Upper lobe of left lung (tissue), 4 donors: ENCODE measurements at regions not wholly inside any gene's neighbourhood (a gene's known extent, or its start where the extent isn't known, plus 50 kb on each side); places are given as distances from the start of the nearest gene placed in this dataset.

Experiments used
- EP300 ChIP-seq, 4 donors: sonication (generic); formaldehyde crosslinking; IDR thresholded peaks; one replicate each; pipeline ENCODE4 v1.5.1; 2017; ENCODE audit warnings: antibody characterized with exemption in 4 of 4, control low read depth in 2 of 4
- POLR2A ChIP-seq, 4 donors: fragments of 450-650 bp; IDR thresholded peaks; one replicate each; pipeline ENCODE4 v1.5.1; 2016 to 2017; ENCODE audit warnings: antibody characterized with exemption in 4 of 4, mild to moderate bottlenecking in 2 of 4
- TF ChIP-seq, protein P1 (sequence below), 6 experiments: fragments of 450-650 bp in 4 of 6; fragments of 200-600 bp in 2 of 6; sonication (generic) in 2 of 6; IDR thresholded peaks; one replicate each; pipeline ENCODE4 v1.5.1; 2016 to 2019; ENCODE audit warnings: antibody characterized with exemption in 6 of 6

DNA sequence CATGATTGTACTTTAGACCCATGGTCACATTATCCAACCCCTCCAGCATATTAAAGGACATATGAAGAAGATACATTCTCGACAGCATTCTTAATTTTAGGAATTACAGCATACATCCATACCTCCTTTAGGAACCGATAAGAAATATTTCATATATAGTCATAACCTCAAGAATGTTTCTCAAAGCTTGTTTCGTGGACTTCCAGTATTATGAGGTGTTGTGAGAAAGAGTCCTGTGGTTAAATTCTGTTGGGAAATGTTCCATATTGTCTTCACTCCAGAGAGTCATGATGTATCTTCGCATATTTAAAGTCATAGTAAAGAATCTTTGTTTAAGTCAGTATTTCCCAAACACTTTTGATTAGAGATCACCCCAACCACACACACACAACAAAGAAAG lies 321.0 kb upstream of the SNX7 start:
- TF ChIP-seq POLR2A (IDR thresholded peaks at IDR 0.05) (no peak), EP300 (IDR thresholded peaks at IDR 0.05) (no peak)
- TF ChIP-seq, protein P1, sequence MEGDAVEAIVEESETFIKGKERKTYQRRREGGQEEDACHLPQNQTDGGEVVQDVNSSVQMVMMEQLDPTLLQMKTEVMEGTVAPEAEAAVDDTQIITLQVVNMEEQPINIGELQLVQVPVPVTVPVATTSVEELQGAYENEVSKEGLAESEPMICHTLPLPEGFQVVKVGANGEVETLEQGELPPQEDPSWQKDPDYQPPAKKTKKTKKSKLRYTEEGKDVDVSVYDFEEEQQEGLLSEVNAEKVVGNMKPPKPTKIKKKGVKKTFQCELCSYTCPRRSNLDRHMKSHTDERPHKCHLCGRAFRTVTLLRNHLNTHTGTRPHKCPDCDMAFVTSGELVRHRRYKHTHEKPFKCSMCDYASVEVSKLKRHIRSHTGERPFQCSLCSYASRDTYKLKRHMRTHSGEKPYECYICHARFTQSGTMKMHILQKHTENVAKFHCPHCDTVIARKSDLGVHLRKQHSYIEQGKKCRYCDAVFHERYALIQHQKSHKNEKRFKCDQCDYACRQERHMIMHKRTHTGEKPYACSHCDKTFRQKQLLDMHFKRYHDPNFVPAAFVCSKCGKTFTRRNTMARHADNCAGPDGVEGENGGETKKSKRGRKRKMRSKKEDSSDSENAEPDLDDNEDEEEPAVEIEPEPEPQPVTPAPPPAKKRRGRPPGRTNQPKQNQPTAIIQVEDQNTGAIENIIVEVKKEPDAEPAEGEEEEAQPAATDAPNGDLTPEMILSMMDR (IDR thresholded peaks at IDR 0.05), result no peak
